Keratinocyte (primary cell): ENCODE measurements at regions not wholly inside any gene's neighbourhood (a gene's known extent, or its start where the extent isn't known, plus 50 kb on each side); places are given as distances from the start of the nearest gene placed in this dataset.

Experiments
- EZH2 ChIP-seq: IDR thresholded peaks from one replicate; pipeline ENCODE4 v1.6.1; 2012; ENCODE audit warnings: inconsistent platforms, mild to moderate bottlenecking, low read length, moderate library complexity
- TF ChIP-seq, protein P1 (sequence below), 3 experiments: IDR thresholded peaks in 1 of 3; conservative IDR thresholded peaks in 1 of 3; optimal IDR thresholded peaks in 1 of 3; 2 replicates in 2 of 3; 3 replicates in 1 of 3; pipeline versions ENCODE3 to v1.5.1; 2011; ENCODE audit warnings: low read length in 3 of 3, mild to moderate bottlenecking in 3 of 3, moderate library complexity in 2 of 3, control low read depth in 1 of 3, inconsistent platforms in 1 of 3; ENCODE audit not compliant: insufficient read depth in 2 of 3; ENCODE audit errors: extremely low read depth in 1 of 3

DNA sequence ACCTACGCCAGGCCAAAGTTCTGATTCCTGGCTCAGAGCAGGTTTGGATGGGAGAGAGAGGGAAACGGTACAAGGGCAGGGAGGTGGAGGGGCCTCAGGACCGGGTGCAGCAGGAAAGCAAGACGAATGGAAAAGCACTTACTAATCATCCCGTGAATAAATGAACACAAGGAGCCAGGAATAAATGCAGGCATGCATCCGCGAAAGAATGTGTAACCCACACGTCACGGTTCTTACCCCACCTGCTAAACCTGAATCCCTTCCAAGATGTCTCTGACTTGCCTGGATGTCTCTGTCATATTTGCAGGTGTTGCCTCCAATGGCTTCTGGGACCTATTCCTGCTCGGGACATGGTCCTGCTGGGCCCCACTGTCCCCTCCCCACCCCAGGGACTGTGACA, 335.2 kb upstream of the RNF32 start:
- TF ChIP-seq, protein P1, sequence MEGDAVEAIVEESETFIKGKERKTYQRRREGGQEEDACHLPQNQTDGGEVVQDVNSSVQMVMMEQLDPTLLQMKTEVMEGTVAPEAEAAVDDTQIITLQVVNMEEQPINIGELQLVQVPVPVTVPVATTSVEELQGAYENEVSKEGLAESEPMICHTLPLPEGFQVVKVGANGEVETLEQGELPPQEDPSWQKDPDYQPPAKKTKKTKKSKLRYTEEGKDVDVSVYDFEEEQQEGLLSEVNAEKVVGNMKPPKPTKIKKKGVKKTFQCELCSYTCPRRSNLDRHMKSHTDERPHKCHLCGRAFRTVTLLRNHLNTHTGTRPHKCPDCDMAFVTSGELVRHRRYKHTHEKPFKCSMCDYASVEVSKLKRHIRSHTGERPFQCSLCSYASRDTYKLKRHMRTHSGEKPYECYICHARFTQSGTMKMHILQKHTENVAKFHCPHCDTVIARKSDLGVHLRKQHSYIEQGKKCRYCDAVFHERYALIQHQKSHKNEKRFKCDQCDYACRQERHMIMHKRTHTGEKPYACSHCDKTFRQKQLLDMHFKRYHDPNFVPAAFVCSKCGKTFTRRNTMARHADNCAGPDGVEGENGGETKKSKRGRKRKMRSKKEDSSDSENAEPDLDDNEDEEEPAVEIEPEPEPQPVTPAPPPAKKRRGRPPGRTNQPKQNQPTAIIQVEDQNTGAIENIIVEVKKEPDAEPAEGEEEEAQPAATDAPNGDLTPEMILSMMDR (optimal IDR thresholded peaks at IDR 0.05 in 1 of 3, IDR thresholded peaks at IDR 0.05 in 1 of 3, conservative IDR thresholded peaks at IDR 0.05 in 1 of 3; ENCODE audit: extremely low read depth in 1 of 3, insufficient read depth in 2 of 3, low read length in 3 of 3), result no peak
- TF ChIP-seq EZH2, result no peak
